ENCODE measurements at regions not wholly inside any gene's neighbourhood (a gene's known extent, or its start where the extent isn't known, plus 50 kb on each side); places are given as distances from the start of the nearest gene placed in this dataset.

DNA sequence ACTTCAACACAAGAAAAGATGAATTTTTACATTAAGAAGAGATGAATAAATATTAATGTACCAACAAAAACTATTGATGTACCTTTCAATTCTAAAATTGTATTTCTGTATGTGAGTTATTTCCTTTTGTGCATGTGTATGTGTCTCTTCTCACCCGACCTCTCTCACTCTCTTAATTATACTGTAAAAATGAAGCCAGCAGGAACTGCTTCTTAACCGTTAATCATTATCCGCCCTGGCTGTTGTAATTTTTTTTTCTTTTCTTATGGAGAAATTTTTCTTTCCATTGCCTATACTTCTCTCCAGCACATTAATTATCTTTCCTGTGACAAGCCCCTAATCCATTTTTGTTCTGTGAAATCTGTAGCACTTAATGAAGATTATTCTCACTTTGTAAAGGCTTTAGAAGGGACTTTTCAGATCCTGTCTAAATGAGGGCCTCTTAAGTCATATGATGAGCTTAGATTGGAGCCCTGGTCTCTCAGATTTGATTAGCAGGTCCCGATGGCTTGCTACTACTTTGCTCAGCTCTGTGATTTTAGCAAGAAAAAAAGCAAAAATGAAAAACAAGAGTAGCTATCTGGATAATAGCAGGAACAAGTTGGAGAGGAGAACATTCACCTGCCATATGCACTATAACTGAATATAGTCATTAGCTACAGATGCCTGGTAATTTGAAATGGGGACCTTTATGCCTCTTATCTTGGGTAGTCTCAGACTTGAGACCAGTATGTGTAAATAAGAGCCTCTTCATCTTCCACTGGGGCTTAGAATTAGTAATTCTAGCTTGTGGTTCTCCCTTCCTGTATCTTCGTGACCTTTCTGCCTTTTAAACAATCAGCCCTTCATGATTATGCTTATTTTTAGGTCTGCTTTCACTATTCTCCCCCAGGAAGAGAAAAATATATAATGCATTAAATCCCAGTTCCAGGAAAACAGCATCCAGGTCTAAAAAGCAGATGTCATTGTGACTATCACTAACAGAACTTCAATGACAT is 80.0 kb upstream of the COL1A2 start:
- TF ChIP-seq, protein P1, sequence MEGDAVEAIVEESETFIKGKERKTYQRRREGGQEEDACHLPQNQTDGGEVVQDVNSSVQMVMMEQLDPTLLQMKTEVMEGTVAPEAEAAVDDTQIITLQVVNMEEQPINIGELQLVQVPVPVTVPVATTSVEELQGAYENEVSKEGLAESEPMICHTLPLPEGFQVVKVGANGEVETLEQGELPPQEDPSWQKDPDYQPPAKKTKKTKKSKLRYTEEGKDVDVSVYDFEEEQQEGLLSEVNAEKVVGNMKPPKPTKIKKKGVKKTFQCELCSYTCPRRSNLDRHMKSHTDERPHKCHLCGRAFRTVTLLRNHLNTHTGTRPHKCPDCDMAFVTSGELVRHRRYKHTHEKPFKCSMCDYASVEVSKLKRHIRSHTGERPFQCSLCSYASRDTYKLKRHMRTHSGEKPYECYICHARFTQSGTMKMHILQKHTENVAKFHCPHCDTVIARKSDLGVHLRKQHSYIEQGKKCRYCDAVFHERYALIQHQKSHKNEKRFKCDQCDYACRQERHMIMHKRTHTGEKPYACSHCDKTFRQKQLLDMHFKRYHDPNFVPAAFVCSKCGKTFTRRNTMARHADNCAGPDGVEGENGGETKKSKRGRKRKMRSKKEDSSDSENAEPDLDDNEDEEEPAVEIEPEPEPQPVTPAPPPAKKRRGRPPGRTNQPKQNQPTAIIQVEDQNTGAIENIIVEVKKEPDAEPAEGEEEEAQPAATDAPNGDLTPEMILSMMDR (conservative IDR thresholded peaks at IDR 0.05 in 1 of 2, IDR thresholded peaks at IDR 0.05 in 1 of 2; ENCODE audit: low read depth in 1 of 2, low read length in 2 of 2), result no peak
- no peak for TF ChIP-seq EZH2 (IDR thresholded peaks at IDR 0.05; ENCODE audit: low read length, missing control alignments)
